Kidney (tissue), 13 donors: ENCODE measurements at regions not wholly inside any gene's neighbourhood (a gene's known extent, or its start where the extent isn't known, plus 50 kb on each side); places are given as distances from the start of the nearest gene placed in this dataset.
"Not testable (repeated sequence)": the region's sequence is repeated elsewhere in the genome, so short reads cannot be mapped to it uniquely, and the experiment has no call there.

ENCODE experiments used
- DNase-seq, 5 donors: peaks; one replicate each; pipeline ENCODE4 v3.0.0-alpha.2; 2013 to 2020
- FAIRE-seq: peaks from 2 replicates; lab custom pipeline; 2012; peaks lifted over from hg19 to GRCh38; lab: Jason Lieb, UNC
- H3K27ac ChIP-seq, 2 donors: one replicate each; pipeline ENCODE4 v1.7.0; 2013; ENCODE audit warnings: low read depth in 2 of 2, low read length in 2 of 2, inconsistent platforms in 1 of 2
- H3K27me3 ChIP-seq: one replicate; pipeline ENCODE4 v1.7.1; 2013; ENCODE audit warnings: low read length, inconsistent platforms; ENCODE audit not compliant: control insufficient read depth, insufficient read depth
- H3K36me3 ChIP-seq, 3 donors: one replicate each; pipeline versions ENCODE4 v1.7.0 to v1.7.1; 2013; ENCODE audit warnings: low read length in 3 of 3, control low read depth in 1 of 3, inconsistent platforms in 1 of 3; ENCODE audit not compliant: insufficient read depth in 3 of 3, control insufficient read depth in 2 of 3
- H3K4me1 ChIP-seq, 3 donors: one replicate each; pipeline versions ENCODE4 v1.7.0 to v1.7.1; 2013; ENCODE audit warnings: low read length in 3 of 3, inconsistent platforms in 1 of 3, low read depth in 1 of 3; ENCODE audit not compliant: control insufficient read depth in 2 of 3, insufficient read depth in 2 of 3
- H3K4me3 ChIP-seq, 3 donors: one replicate each; pipeline versions ENCODE4 v1.7.0 to v1.8.1; 2013; ENCODE audit warnings: low read length in 3 of 3, control low read depth in 1 of 3, inconsistent platforms in 1 of 3
- H3K9ac ChIP-seq, 3 donors: one replicate each; pipeline versions ENCODE4 v1.7.0 to v1.7.1; 2013; ENCODE audit warnings: low read length in 3 of 3, control low read depth in 1 of 3, inconsistent platforms in 1 of 3
- H3K9me3 ChIP-seq, 3 donors: one replicate each; pipeline versions ENCODE4 v1.7.0 to v1.7.1; 2013; ENCODE audit warnings: low read length in 3 of 3, control low read depth in 1 of 3, inconsistent platforms in 1 of 3; ENCODE audit not compliant: control insufficient read depth in 2 of 3, insufficient read depth in 1 of 3
- CTCF ChIP-seq: IDR thresholded peaks from 3 replicates; pipeline ENCODE4 v1.5.1; 2012; ENCODE audit warnings: mild to moderate bottlenecking, moderate library complexity, borderline replicate concordance; ENCODE audit not compliant: insufficient read depth; ENCODE audit errors: extremely low read depth
- intact Hi-C: fragments of 100-400 bp; cut with DNase I; formaldehyde crosslinking; loops from one replicate; pipeline ENCODE4 v1.11.1; 2022
- donor health status: control.
- donor health status: control.
- donor health status: control.
- donor health status: control.
- donor health status: control.
- donor health status: DM: yes; HTN: yes; CAD: no.
- donor health status: Normal renal cell carcinoma (clear cell type).

DNA sequence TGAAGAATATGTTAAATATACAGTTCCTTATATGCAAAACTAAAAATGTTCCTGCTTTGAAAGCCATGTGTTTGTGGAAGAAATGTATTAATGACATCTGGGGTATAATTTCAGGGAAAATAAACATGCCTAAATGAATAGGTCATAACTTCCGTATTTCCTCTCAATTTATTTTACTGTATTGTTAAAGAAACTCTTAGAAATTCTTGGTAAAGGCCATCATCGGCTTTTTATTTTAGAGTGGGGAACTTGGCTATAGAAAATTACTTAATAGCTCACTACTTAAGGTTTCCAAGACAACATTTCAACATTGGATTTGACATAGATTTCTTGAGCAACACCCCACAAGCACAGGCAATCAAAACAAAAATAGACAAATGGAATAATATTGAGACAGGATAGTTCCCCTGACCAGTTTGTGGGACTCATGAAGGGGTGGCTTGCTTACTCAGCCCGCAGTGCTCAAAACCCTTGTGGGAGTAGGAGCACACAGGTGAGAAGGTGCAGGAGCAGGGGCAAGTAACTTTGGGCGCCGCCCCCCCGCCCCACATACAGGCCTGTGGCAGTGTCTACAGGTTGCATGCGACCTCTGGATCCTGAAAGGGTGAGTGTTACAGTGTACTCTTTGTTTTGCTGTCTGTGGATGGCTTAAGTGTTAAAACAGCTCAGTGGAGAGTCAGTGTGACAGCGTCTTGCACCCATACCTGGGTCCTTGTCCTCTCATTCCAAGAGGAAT is 891.4 kb upstream of the C9orf72 start:
- Histone ChIP-seq H3K4me1 (no peaks in the 10 kb centered on the region), H3K4me3 (no peak overlapping the region), H3K27ac (no peak overlapping the region), H3K27me3 (no peaks in the 10 kb centered on the region), H3K9ac (no peak overlapping the region), H3K36me3 (no peaks in the 10 kb centered on the region), H3K9me3 (no peaks in the 10 kb centered on the region)
- intact Hi-C loops, result no loop called here
- no peak for TF ChIP-seq CTCF
- FAIRE-seq (no peak), DNase-seq (no peak)

GRCh38 chr9:28471261-28471660 is 898.0 kb upstream of the C9orf72 start:
- FAIRE-seq (no peak), DNase-seq (no peak)
- Histone ChIP-seq H3K4me3 (no peak overlapping the region), H3K36me3 (no peaks in the 10 kb centered on the region), H3K9ac (no peak overlapping the region), H3K27ac (no peak overlapping the region), H3K27me3 (no peaks in the 10 kb centered on the region), H3K9me3 (no peaks in the 10 kb centered on the region), H3K4me1 (no peaks in the 10 kb centered on the region)
- no peak for TF ChIP-seq CTCF
- intact Hi-C loops, result no loop called here

- H3K4me3 ChIP-seq, result no peak overlapping the region
- no peaks in the 10 kb centered on the region for H3K9me3 ChIP-seq
- no peak for TF ChIP-seq CTCF
- H3K9ac ChIP-seq, result no peak overlapping the region
- H3K27ac ChIP-seq, result no peak overlapping the region
- FAIRE-seq (no peak), DNase-seq (no peak)
- H3K4me1 ChIP-seq, result no peaks in the 10 kb centered on the region
- no peaks in the 10 kb centered on the region for H3K27me3 ChIP-seq
- intact Hi-C loops, result no loop called here
- H3K36me3 ChIP-seq, result no peaks in the 10 kb centered on the region
These were observed 914.3 kb upstream of the C9orf72 start for GRCh38 chr9:28487561-28487960.

DNA sequence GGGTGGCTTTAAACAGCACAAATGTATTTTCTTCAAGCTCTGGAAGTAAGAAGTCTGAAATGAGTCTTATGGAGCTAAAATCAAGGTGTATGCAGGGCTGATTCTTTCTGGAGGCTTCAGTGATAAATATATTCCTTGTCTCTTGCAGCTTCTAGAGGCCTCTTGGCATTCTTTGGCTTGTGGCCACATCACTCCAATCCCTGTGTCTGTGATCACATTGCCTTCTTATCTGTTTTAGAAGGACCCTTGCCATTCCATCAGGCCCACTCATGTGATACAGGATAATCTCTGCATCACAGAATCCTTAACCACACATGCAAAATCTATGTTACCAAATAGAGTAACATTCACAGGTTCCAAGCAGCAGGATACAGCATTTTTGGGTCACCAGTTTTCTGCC is 917.8 kb upstream of the C9orf72 start:
- no peak for FAIRE-seq
- H3K4me1 ChIP-seq, result no peaks in the 10 kb centered on the region
- no peaks in the 10 kb centered on the region for H3K27me3 ChIP-seq
- no peak overlapping the region for H3K4me3 ChIP-seq
- H3K9ac ChIP-seq, result no peak overlapping the region
- no peak overlapping the region for H3K27ac ChIP-seq
- no peak for TF ChIP-seq CTCF
- intact Hi-C loops, result no loop called here
- no peaks in the 10 kb centered on the region for H3K9me3 ChIP-seq
- H3K36me3 ChIP-seq, result no peaks in the 10 kb centered on the region
- DNase-seq, result no peak

GRCh38 chr9:28498168-28498567 is 924.9 kb upstream of the C9orf72 start:
- intact Hi-C loops, H3K27me3 ChIP-seq, H3K4me3 ChIP-seq, H3K4me1 ChIP-seq, H3K9ac ChIP-seq, H3K9me3 ChIP-seq, H3K36me3 ChIP-seq, FAIRE-seq, H3K27ac ChIP-seq: not testable (repeated sequence)
- peak in 1 of 5 donors; percentile 26 for DNase-seq
